Midbrain (tissue), 1 donor: ENCODE measurements at regions not wholly inside any gene's neighbourhood (a gene's known extent, or its start where the extent isn't known, plus 50 kb on each side); places are given as distances from the start of the nearest gene placed in this dataset.

Experiments
- DNase-seq: peaks from one replicate; lab custom pipeline; 2025; lab: John Stamatoyannopoulos, UW

- no peak for DNase-seq
These were observed 373.2 kb upstream of the ID4 start for GRCh38 chr6:19463925-19464324.

GRCh38 chr6:19465256-19465655, 371.9 kb upstream of the ID4 start:
- no peak for DNase-seq

- DNase-seq, result no peak
These were observed 371.4 kb upstream of the ID4 start for GRCh38 chr6:19465760-19466159.

GRCh38 chr6:19470333-19470732, 366.8 kb upstream of the ID4 start:
- DNase-seq, result no peak

GRCh38 chr6:19472153-19472552, 365.0 kb upstream of the ID4 start:
- DNase-seq, result no peak

GRCh38 chr6:19472850-19473249, 364.3 kb upstream of the ID4 start:
- no peak for DNase-seq

- DNase-seq, result no peak
These were observed 359.6 kb upstream of the ID4 start for GRCh38 chr6:19477563-19477962.

- DNase-seq, result no peak
These were observed 358.9 kb upstream of the ID4 start for GRCh38 chr6:19478273-19478672.

- DNase-seq, result no peak
These were observed 358.2 kb upstream of the ID4 start for GRCh38 chr6:19478992-19479391.

- DNase-seq, result no peak
These were observed 357.6 kb upstream of the ID4 start for GRCh38 chr6:19479551-19479950.

- DNase-seq, result no peak
These were observed 344.3 kb upstream of the ID4 start for GRCh38 chr6:19492636-19493405.

GRCh38 chr6:19501737-19502245, 335.4 kb upstream of the ID4 start:
- no peak for DNase-seq

- DNase-seq, result no peak
These were observed 334.9 kb upstream of the ID4 start for GRCh38 chr6:19502301-19502700.

- no peak for DNase-seq
These were observed 321.2 kb upstream of the ID4 start for GRCh38 chr6:19515939-19516338.

GRCh38 chr6:19519941-19520340, 317.2 kb upstream of the ID4 start:
- DNase-seq, result no peak

GRCh38 chr6:19524366-19525186, 312.6 kb upstream of the ID4 start:
- DNase-seq, result no peak

- DNase-seq, result no peak
These were observed 311.5 kb upstream of the ID4 start for GRCh38 chr6:19525673-19526072.

GRCh38 chr6:19530188-19530587, 307.0 kb upstream of the ID4 start:
- no peak for DNase-seq

- DNase-seq, result no peak
These were observed 301.8 kb upstream of the ID4 start for GRCh38 chr6:19535351-19535750.

GRCh38 chr6:19536838-19537237, 300.3 kb upstream of the ID4 start:
- no peak for DNase-seq

GRCh38 chr6:19538096-19538495, 299.1 kb upstream of the ID4 start:
- DNase-seq, result no peak

- no peak for DNase-seq
These were observed 289.7 kb upstream of the ID4 start for GRCh38 chr6:19547507-19547906.

- DNase-seq, result no peak
These were observed 288.1 kb upstream of the ID4 start for GRCh38 chr6:19549109-19549508.
